Panc1 (cell line): ENCODE measurements at regions not wholly inside any gene's neighbourhood (a gene's known extent, or its start where the extent isn't known, plus 50 kb on each side); places are given as distances from the start of the nearest gene placed in this dataset.

Source experiments
- ATAC-seq: fragments of 200-7000 bp; cut with Tn5 transposase; 2 replicates; pipeline ENCODE4 v1.9.1; 2020; ENCODE audit warnings: mild to moderate bottlenecking, moderate library complexity
- BruUV-seq: library from RNA; stranded (reverse); fragments of 400-500 nt; replicated peaks from 2 replicates; lab custom pipeline; 2021; lab: Mats Ljungman, UMichigan
- CTCF ChIA-PET: fragments of 300-600 bp; sonication (Branson Sonifier 250); formaldehyde crosslinking; loops from one replicate; lab custom pipeline; 2022; ENCODE audit warnings: antibody characterized with exemption; lab: Charles Lee
- POLR2A ChIA-PET: fragments of 300-600 bp; sonication (Branson Sonifier 250); formaldehyde crosslinking; loops from one replicate; lab custom pipeline; 2022; ENCODE audit warnings: antibody characterized with exemption; lab: Charles Lee
- DNase-seq: peaks from one replicate; pipeline ENCODE4 v3.0.0-alpha.2; 2010; ENCODE audit warnings: low read depth, low spot score
- H3K27ac ChIP-seq: 2 replicates; pipeline ENCODE4 v1.5.1; 2011; ENCODE audit warnings: mild to moderate bottlenecking, low read length, inconsistent platforms
- H3K27me3 ChIP-seq: fragments of 200-500 bp; sonication (Bioruptor generic); 2 replicates; pipeline ENCODE4 v1.6.0; 2014; ENCODE audit warnings: low read length, inconsistent platforms; ENCODE audit not compliant: control insufficient read depth, insufficient read depth
- H3K36me3 ChIP-seq: fragments of 200-500 bp; sonication (Bioruptor generic); 2 replicates; pipeline ENCODE4 v1.5.1; 2014; ENCODE audit warnings: inconsistent platforms, mild to moderate bottlenecking, low read length, moderate library complexity; ENCODE audit not compliant: control insufficient read depth, insufficient read depth
- H3K4me1 ChIP-seq: 2 replicates; pipeline ENCODE4 v1.5.1; 2011; ENCODE audit warnings: inconsistent platforms, mild to moderate bottlenecking, low read length, moderate library complexity; ENCODE audit not compliant: control insufficient read depth, insufficient read depth
- H3K4me3 ChIP-seq, 2 experiments: 2 replicates each; pipeline ENCODE4 v1.5.1; 2011 to 2012; ENCODE audit warnings: low read depth in 2 of 2, low read length in 2 of 2, mild to moderate bottlenecking in 2 of 2, inconsistent platforms in 1 of 2, moderate library complexity in 1 of 2
- H3K9me3 ChIP-seq: fragments of 200-500 bp; sonication (Bioruptor generic); 2 replicates; pipeline ENCODE4 v1.5.1; 2014; ENCODE audit warnings: low read depth, mild to moderate bottlenecking, inconsistent platforms, low read length, moderate library complexity; ENCODE audit not compliant: control insufficient read depth, insufficient read depth
- CTCF ChIP-seq: fragments of 450-650 bp; IDR thresholded peaks from 2 replicates; pipeline ENCODE4 v1.5.1; 2017; ENCODE audit warnings: mild to moderate bottlenecking
- POLR2AphosphoS5 ChIP-seq: IDR thresholded peaks from 2 replicates; pipeline ENCODE4 v1.6.1; 2012; ENCODE audit warnings: mild to moderate bottlenecking, low read depth, low read length, moderate library complexity
- REST ChIP-seq, 2 experiments: IDR thresholded peaks; 2 replicates each; pipeline ENCODE4 v1.6.1; 2011 to 2012; ENCODE audit warnings: low read depth in 2 of 2, control low read depth in 1 of 2, low read length in 1 of 2, mild to moderate bottlenecking in 1 of 2, moderate library complexity in 1 of 2; ENCODE audit not compliant: insufficient read depth in 1 of 2
- SIN3A ChIP-seq: IDR thresholded peaks from 2 replicates; pipeline ENCODE4 v1.6.1; 2012; ENCODE audit warnings: low read depth, mild to moderate bottlenecking, low read length, moderate library complexity, borderline replicate concordance; ENCODE audit not compliant: insufficient read depth
- TCF7L2 ChIP-seq: IDR thresholded peaks from 2 replicates; pipeline ENCODE4 v1.6.1; 2011; ENCODE audit warnings: mild to moderate bottlenecking, low read depth, low read length, inconsistent platforms
- in situ Hi-C: cut with HindIII; loops from 2 replicates; pipeline ENCODE4 v1.10.0; 2016; ENCODE audit warnings: low sequenced_read_pairs, low pct_unique_long_range_greater_than_20kb
- intact Hi-C: fragments of 100-400 bp; cut with micrococcal nuclease; formaldehyde crosslinking; loops from one replicate; pipeline ENCODE4 v1.10.0; 2022; ENCODE audit not compliant: unreplicated experiment

GRCh38 chr6:168148231-168148849 is 69.3 kb upstream of the FRMD1 start:
- in situ Hi-C loops: no loop called here

DNA sequence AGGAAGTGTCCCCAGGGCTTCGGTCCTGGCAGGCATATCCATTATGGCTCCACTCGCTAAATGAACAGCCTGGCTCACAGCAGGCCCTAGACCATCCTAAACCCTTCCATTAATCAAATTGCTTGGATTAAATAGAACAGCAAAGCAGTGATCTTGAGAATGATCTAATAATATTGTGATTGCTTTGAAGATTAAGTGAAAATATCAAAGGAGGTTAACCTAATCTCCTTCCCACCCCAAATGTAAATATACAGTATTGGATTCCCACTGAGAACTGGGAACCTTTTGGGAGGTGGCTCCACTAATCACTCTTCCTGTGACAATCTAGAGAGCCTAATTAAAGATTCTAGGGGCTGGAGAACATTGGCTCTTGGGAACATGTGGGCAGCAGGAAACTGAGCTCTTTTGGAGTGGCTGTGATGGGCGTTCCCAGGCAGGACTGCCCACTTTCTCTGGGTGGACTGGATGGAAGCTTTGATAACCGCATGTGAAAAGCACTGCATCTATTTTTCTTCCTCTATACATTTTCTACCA is 68.3 kb upstream of the FRMD1 start:
- ChIA-PET CTCF (no interaction called here), POLR2A (no interaction called here)
- DNase-seq (no peak), ATAC-seq (no peak)
- BruUV-seq: no TSS peak
- Histone ChIP-seq H3K27me3 (no peaks in the 10 kb centered on the region; the same call in none of the 2 replicates), H3K36me3 (no peaks in the 10 kb centered on the region), H3K4me3 (no peak overlapping the region), H3K27ac (no peak overlapping the region), H3K4me1 (peaks cover 4% of the 10 kb centered on the region; the same call in 1 of the 2 replicates), H3K9me3 (no peaks in the 10 kb centered on the region)
- intact Hi-C loops: no loop called here
- no peak for TF ChIP-seq REST (IDR thresholded peaks at IDR 0.05; ENCODE audit: insufficient read depth in 1 of 2, low read depth in 2 of 2, low read length in 1 of 2)
- TF ChIP-seq SIN3A: no peak
- TF ChIP-seq POLR2AphosphoS5: no peak
- TF ChIP-seq TCF7L2: no peak
- TF ChIP-seq CTCF: no peak
- in situ Hi-C loops: no loop called here

More at GRCh38 chr6:168148231-168148849, 69.3 kb upstream of the FRMD1 start:
- no peak for DNase-seq
- no peaks in the 10 kb centered on the region for H3K9me3 ChIP-seq
- peaks cover 4% of the 10 kb centered on the region; the same call in 1 of the 2 replicates for H3K4me1 ChIP-seq
- TF ChIP-seq SIN3A: no peak
- ChIA-PET CTCF (interaction anchor here (0.7 kb wide), 3 partner anchors 40 to 1896 kb away, joined by 3 to 7 read pairs (median 4); no protein-coding TSS in a partner anchor), POLR2A (no interaction called here)
- H3K4me3 ChIP-seq: no peak overlapping the region
- H3K36me3 ChIP-seq: no peaks in the 10 kb centered on the region
- no peaks in the 10 kb centered on the region; the same call in 1 of the 2 replicates for H3K27me3 ChIP-seq
- no TSS peak for BruUV-seq
- no peak overlapping the region for H3K27ac ChIP-seq
- intact Hi-C loops: no loop called here
- ATAC-seq: no peak
